MM.1S (cell line): ENCODE measurements at regions not wholly inside any gene's neighbourhood (a gene's known extent, or its start where the extent isn't known, plus 50 kb on each side); places are given as distances from the start of the nearest gene placed in this dataset.
"Not testable (repeated sequence)": the region's sequence is repeated elsewhere in the genome, so short reads cannot be mapped to it uniquely, and the experiment has no call there.

ENCODE experiments used
- DNase-seq: peaks from one replicate; pipeline ENCODE4 v3.0.0-alpha.2; 2015
- H2AFZ ChIP-seq: fragments of 300-600 bp; sonication (generic); 2 replicates; pipeline ENCODE4 v1.6.0; 2016; ENCODE audit warnings: antibody characterized with exemption, low read length
- H3F3A ChIP-seq: fragments of 300-600 bp; sonication (generic); 2 replicates; pipeline ENCODE4 v1.6.1; 2016; ENCODE audit warnings: mild to moderate bottlenecking, antibody characterized with exemption, low read length, moderate library complexity, mixed read lengths; ENCODE audit not compliant: insufficient read depth
- H3K27ac ChIP-seq: fragments of 300-600 bp; sonication (generic); 2 replicates; pipeline ENCODE4 v1.5.1; 2016; ENCODE audit warnings: mild to moderate bottlenecking, low read length
- H3K27me3 ChIP-seq: fragments of 300-600 bp; sonication (generic); replicated peaks from 2 replicates; pipeline ENCODE4 v1.6.0; 2016; ENCODE audit warnings: low read length; ENCODE audit not compliant: insufficient read depth
- H3K36me3 ChIP-seq: fragments of 300-600 bp; sonication (generic); replicated peaks from 2 replicates; pipeline ENCODE4 v1.6.1; 2016; ENCODE audit warnings: mild to moderate bottlenecking, low read length, mixed read lengths; ENCODE audit not compliant: insufficient read depth
- H3K4me1 ChIP-seq: fragments of 300-600 bp; sonication (generic); 2 replicates; pipeline ENCODE4 v1.6.1; 2016; ENCODE audit warnings: low read length, mixed read lengths
- H3K4me2 ChIP-seq: fragments of 300-600 bp; sonication (generic); 2 replicates; pipeline ENCODE4 v1.6.0; 2016; ENCODE audit warnings: low read depth, low read length
- H3K4me3 ChIP-seq: fragments of 300-600 bp; sonication (generic); 2 replicates; pipeline ENCODE4 v1.5.1; 2016; ENCODE audit warnings: low read length, mixed read lengths
- H3K79me2 ChIP-seq: fragments of 300-600 bp; sonication (generic); 2 replicates; pipeline ENCODE4 v1.6.1; 2016; ENCODE audit warnings: mixed run types, low read length, mixed read lengths
- H3K9ac ChIP-seq: fragments of 300-600 bp; sonication (generic); 2 replicates; pipeline ENCODE4 v1.6.1; 2016; ENCODE audit warnings: low read length, mixed read lengths
- H3K9me2 ChIP-seq: fragments of 300-600 bp; sonication (generic); replicated peaks from 2 replicates; pipeline ENCODE4 v1.6.1; 2016; ENCODE audit warnings: mild to moderate bottlenecking, low read length, mixed read lengths; ENCODE audit not compliant: insufficient read depth
- H3K9me3 ChIP-seq: fragments of 300-600 bp; sonication (generic); replicated peaks from 2 replicates; pipeline ENCODE4 v1.6.1; 2016; ENCODE audit warnings: mild to moderate bottlenecking, low read length, mixed read lengths; ENCODE audit not compliant: insufficient read depth
- H4K20me1 ChIP-seq: fragments of 300-600 bp; sonication (generic); 2 replicates; pipeline ENCODE4 v1.6.1; 2016; ENCODE audit warnings: mild to moderate bottlenecking, low read length, moderate library complexity, mixed read lengths; ENCODE audit not compliant: insufficient read depth
- CTCF ChIP-seq: fragments of 300-600 bp; sonication (generic); IDR thresholded peaks from 2 replicates; pipeline ENCODE4 v1.5.1; 2016; ENCODE audit warnings: antibody characterized with exemption, low read length, mixed read lengths
- EZH2 ChIP-seq: fragments of 300-600 bp; sonication (generic); optimal IDR thresholded peaks from 2 replicates; pipeline ENCODE3; 2017; ENCODE audit warnings: low read depth, mild to moderate bottlenecking, antibody characterized with exemption, low read length, mixed read lengths
- EZH2phosphoT487 ChIP-seq: fragments of 300-600 bp; sonication (generic); IDR thresholded peaks from 2 replicates; pipeline ENCODE4 v1.6.1; 2018; ENCODE audit warnings: antibody characterized with exemption, low read length

DNA sequence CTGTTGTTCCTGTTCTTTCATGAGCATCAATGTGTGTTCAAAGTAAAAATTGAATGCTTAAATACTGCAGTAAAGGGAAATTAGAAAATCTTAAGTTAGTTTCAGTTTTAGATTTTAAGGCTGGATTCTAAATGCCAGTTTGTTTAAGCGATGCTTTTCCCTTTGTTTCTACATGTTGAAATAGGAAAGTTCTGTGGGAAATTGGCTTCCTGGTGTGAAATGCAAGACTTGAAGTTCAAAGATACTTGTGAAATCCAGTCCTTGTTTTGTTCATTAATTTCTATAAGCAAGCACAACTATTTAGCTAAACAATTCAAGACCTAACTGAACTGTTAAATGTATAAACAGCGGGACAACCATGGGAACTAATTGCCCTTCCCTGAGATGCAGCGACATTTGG is 149.1 kb downstream of the LYPLAL1 start:
- no peak overlapping the region for H3K9ac ChIP-seq
- TF ChIP-seq EZH2phosphoT487, result no peak
- no peak for TF ChIP-seq CTCF
- TF ChIP-seq EZH2, result no peak
- no peaks in the 10 kb centered on the region for H3F3A ChIP-seq
- no peak overlapping the region for H3K27ac ChIP-seq
- no peaks in the 10 kb centered on the region for H3K27me3 ChIP-seq
- H3K9me2 ChIP-seq, result no peaks in the 10 kb centered on the region
- H3K4me2 ChIP-seq, result no peak overlapping the region
- no peaks in the 10 kb centered on the region for H3K79me2 ChIP-seq
- no peak for DNase-seq
- H4K20me1 ChIP-seq, result no peaks in the 10 kb centered on the region
- H3K4me1 ChIP-seq, result no peaks in the 10 kb centered on the region
- H3K4me3 ChIP-seq, result no peak overlapping the region
- H3K36me3 ChIP-seq, result no peaks in the 10 kb centered on the region
- no peaks in the 10 kb centered on the region for H3K9me3 ChIP-seq
- no peak overlapping the region for H2AFZ ChIP-seq

DNA sequence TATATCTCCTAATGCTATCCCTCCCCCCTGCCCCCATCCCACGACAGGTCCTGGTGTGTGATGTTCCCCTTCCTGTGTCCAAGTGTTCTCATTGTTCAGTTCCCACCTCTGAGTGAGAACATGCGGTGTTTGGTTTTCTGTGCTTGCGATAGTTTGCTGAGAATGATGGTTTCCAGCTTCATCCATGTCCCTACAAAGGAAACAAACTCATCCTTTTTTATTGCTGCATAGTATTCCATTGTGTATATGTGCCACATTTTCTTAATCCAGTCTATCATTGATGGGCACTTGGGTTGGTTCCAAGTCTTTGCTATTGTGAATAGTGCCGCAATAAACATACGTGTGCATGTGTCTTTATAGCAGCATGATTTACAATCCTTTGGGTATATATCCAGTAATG is 146.9 kb downstream of the LYPLAL1 start:
- not testable (repeated sequence) for H3K9me3 ChIP-seq, H3K36me3 ChIP-seq, DNase-seq, H3K9me2 ChIP-seq, H3F3A ChIP-seq, H3K27me3 ChIP-seq, H4K20me1 ChIP-seq, H3K27ac ChIP-seq, H2AFZ ChIP-seq, H3K4me2 ChIP-seq, H3K79me2 ChIP-seq, H3K4me3 ChIP-seq, H3K4me1 ChIP-seq, H3K9ac ChIP-seq

DNA sequence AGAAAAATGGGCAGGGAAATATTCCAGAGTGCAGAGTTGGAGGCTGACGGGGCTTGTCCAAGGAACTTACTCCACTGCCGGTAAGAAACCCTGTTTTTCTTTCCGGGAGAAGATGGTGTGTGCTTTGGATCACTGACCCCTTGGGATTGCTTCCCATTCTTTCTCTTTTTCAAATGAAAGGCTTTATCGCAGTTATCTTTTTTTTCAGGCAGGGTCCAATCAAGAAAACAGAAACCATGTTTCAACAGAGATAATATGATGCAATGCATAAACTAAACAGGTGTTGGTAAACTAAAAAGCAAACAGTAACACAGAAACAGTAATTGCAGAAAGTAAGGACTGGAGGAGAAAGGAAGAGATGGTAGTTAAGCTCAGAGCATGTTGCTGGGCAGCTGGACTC is 145.1 kb downstream of the LYPLAL1 start:
- Histone ChIP-seq H3K79me2 (no peaks in the 10 kb centered on the region), H3K4me2 (no peak overlapping the region), H3K9ac (no peak overlapping the region), H3K9me2 (no peaks in the 10 kb centered on the region), H3K4me3 (no peak overlapping the region), H3K4me1 (no peaks in the 10 kb centered on the region), H3K9me3 (no peaks in the 10 kb centered on the region), H2AFZ (no peak overlapping the region), H3K27ac (no peak overlapping the region), H3K36me3 (no peaks in the 10 kb centered on the region), H3K27me3 (no peaks in the 10 kb centered on the region), H4K20me1 (no peaks in the 10 kb centered on the region), H3F3A (no peaks in the 10 kb centered on the region)
- DNase-seq, result no peak
- TF ChIP-seq CTCF (no peak), EZH2 (no peak), EZH2phosphoT487 (no peak)

DNA sequence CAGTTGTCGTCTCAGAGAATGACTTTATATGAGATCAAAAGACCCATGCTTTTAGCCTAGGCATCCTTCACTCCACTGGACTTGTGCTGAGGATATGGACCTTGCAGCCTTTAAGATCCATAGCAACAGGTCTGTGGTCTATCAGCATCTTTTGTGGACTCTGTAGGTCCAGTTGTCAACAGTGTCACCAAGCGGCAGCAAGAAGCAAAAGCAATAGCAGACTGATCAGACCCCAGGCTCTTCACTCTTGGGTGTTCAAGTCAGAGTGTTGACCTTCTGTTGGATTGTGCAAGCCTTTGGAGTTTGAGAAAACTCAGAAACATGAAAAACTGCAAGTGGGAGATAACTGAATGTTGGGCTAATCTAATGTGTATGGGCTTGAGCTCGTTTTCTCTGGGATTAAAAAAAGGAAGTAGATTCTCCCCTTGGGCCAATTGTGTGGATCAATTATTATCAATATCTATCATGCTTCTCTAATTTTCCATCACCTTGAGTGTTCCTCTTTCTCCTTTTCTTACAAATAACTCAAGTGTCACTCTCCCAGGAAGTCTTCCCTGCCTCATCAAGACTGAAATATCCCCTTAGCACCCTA is 144.2 kb downstream of the LYPLAL1 start:
- H3K9me3 ChIP-seq, result no peaks in the 10 kb centered on the region
- no peak overlapping the region for H2AFZ ChIP-seq
- H3K4me3 ChIP-seq, result no peak overlapping the region
- no peaks in the 10 kb centered on the region for H3K36me3 ChIP-seq
- H3F3A ChIP-seq, result no peaks in the 10 kb centered on the region
- H3K79me2 ChIP-seq, result no peaks in the 10 kb centered on the region
- H3K9me2 ChIP-seq, result no peaks in the 10 kb centered on the region
- H3K27ac ChIP-seq, result no peak overlapping the region
- H3K4me2 ChIP-seq, result no peak overlapping the region
- no peaks in the 10 kb centered on the region for H3K27me3 ChIP-seq
- TF ChIP-seq EZH2, result no peak
- H3K4me1 ChIP-seq, result no peaks in the 10 kb centered on the region
- H4K20me1 ChIP-seq, result no peaks in the 10 kb centered on the region
- H3K9ac ChIP-seq, result no peak overlapping the region
- no peak for DNase-seq
